Thyroid gland (tissue), 4 donors: ENCODE measurements at regions not wholly inside any gene's neighbourhood (a gene's known extent, or its start where the extent isn't known, plus 50 kb on each side); places are given as distances from the start of the nearest gene placed in this dataset.
A peak's percentile ranks its signal among the peaks of the same experiment; 100 is the strongest.

Experiments used
- DNase-seq, 2 donors: peaks; one replicate each; pipeline ENCODE4 v3.0.0-alpha.2; 2019
- H3K27ac ChIP-seq, 3 donors: fragments of 200-600 bp; sonication (generic); 1 replicate in 2 of 3; 2 replicates in 1 of 3; pipeline ENCODE4 v1.5.1; 2016 to 2019; ENCODE audit warnings: mild to moderate bottlenecking in 1 of 3, moderate library complexity in 1 of 3
- H3K27me3 ChIP-seq: fragments of 200-600 bp; sonication (generic); one replicate; pipeline ENCODE4 v1.5.1; 2019
- H3K36me3 ChIP-seq, 2 donors: fragments of 200-600 bp; sonication (generic); one replicate each; pipeline ENCODE4 v1.5.1; 2016 to 2019
- H3K4me1 ChIP-seq, 2 donors: fragments of 200-600 bp; sonication (generic); one replicate each; pipeline ENCODE4 v1.5.1; 2017 to 2019
- H3K4me3 ChIP-seq, 3 donors: fragments of 200-600 bp; sonication (generic); replicated peaks in 1 of 3; 1 replicate in 2 of 3; 2 replicates in 1 of 3; pipeline ENCODE4 v1.5.1; 2016; ENCODE audit warnings: mild to moderate bottlenecking in 1 of 3
- H3K9me3 ChIP-seq: fragments of 200-600 bp; sonication (generic); one replicate; pipeline ENCODE4 v1.5.1; 2017
- POLR2A ChIP-seq, 2 donors: fragments of 450-650 bp; IDR thresholded peaks; one replicate each; pipeline ENCODE4 v1.6.1; 2017; ENCODE audit warnings: antibody characterized with exemption in 2 of 2, mild to moderate bottlenecking in 2 of 2, moderate library complexity in 1 of 2
- WGBS, 2 donors: methylation state at CpG; one replicate each; pipeline ENCODE4 v1.1.5; 2017; 5-methylcytosine and 5-hydroxymethylcytosine counted together
- intact Hi-C: fragments of 100-400 bp; cut with DNase I; formaldehyde crosslinking; loops from one replicate; pipeline ENCODE4 v1.15.1; 2023
- TF ChIP-seq, protein P1 (sequence below), 6 experiments: fragments of 200-600 bp in 3 of 6; fragments of 450-650 bp in 3 of 6; sonication (generic) in 3 of 6; IDR thresholded peaks; one replicate each; pipeline ENCODE4 v1.5.1; 2016 to 2019; ENCODE audit warnings: antibody characterized with exemption in 6 of 6, mild to moderate bottlenecking in 2 of 6, inconsistent platforms in 1 of 6, moderate library complexity in 1 of 6

DNA sequence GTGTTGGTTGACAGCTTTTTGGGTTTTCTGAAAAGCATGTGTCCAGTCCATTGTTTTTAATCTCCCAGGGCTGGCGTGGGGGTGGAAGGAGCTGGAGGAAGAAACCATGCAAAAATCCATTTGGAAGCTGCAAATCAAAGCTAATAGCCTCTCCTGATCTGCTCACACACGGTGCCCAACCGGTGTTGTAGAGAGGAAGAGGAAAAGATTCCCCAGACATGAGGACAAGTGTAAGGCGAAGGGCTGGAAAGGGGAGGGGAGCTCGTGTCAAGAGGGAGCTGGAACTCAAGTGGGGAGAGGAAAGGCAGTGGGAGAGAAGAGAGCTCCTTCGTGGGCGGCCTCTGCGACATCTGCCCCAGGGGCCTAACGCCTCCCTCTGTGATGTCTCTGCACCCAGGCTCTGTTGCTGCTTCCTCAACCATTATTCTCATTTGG lies 112.3 kb upstream of the IRF2BP2 start:
- no peaks in the 10 kb centered on the region for H3K9me3 ChIP-seq
- peak; percentile 25 to 32 for DNase-seq
- intact Hi-C loops = loop anchor here (5.0 to 10.0 kb wide), 2 partner anchors 115 to 263 kb away; no protein-coding TSS in a partner anchor
- 15 to 24% methylated on average over 9 of the region's 9 CpGs for WGBS, 2 donors
- H3K4me1 ChIP-seq = peaks cover 93 to 96% of the 10 kb centered on the region in 2 donors
- peak overlapping the region; percentile 97 to 100 (median 99) for H3K27ac ChIP-seq
- TF ChIP-seq, protein P1, sequence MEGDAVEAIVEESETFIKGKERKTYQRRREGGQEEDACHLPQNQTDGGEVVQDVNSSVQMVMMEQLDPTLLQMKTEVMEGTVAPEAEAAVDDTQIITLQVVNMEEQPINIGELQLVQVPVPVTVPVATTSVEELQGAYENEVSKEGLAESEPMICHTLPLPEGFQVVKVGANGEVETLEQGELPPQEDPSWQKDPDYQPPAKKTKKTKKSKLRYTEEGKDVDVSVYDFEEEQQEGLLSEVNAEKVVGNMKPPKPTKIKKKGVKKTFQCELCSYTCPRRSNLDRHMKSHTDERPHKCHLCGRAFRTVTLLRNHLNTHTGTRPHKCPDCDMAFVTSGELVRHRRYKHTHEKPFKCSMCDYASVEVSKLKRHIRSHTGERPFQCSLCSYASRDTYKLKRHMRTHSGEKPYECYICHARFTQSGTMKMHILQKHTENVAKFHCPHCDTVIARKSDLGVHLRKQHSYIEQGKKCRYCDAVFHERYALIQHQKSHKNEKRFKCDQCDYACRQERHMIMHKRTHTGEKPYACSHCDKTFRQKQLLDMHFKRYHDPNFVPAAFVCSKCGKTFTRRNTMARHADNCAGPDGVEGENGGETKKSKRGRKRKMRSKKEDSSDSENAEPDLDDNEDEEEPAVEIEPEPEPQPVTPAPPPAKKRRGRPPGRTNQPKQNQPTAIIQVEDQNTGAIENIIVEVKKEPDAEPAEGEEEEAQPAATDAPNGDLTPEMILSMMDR (IDR thresholded peaks at IDR 0.05) = no peak
- no peak for TF ChIP-seq POLR2A (IDR thresholded peaks at IDR 0.05)
- H3K36me3 ChIP-seq = no peaks in the 10 kb centered on the region
- no peak overlapping the region for H3K4me3 ChIP-seq
- no peaks in the 10 kb centered on the region for H3K27me3 ChIP-seq

DNA sequence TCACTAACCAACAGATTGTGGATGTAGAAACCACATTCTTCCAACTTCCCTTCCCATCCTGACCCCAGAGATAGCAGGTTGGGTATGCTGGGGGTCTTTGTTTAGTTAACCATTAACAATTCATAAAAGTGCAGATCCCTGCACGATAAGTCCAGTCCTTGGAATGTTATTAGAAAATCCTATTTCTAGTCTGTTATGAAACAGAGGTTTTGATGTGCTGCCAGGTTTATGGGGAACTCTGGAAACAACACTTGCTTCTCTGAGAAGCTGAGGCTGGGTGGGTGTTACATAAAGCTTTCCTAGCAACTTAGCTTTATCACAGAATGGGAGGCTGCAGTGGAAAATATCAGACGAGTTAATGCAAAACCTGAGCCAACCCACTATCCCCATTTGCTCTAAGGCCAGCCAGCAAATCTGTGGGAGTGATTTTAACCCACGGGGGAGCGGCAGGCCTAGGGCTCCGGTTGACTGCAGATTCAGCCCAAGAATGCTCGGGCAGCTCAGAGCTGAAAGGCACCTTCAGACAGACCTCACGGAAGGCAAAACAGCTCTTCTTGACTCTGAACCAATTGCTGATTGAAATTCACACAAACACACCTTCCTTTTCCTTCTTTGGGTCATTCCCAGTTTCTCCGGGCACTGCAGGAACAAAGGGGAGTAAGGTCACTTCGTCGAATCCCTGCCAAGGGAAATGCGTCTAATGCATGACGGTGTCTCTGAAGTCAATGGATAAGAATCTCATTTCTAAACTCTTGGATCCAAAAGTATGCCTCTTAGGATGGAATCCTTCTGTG lies 111.7 kb upstream of the IRF2BP2 start:
- no peaks in the 10 kb centered on the region for H3K27me3 ChIP-seq
- no peaks in the 10 kb centered on the region for H3K36me3 ChIP-seq
- peak; percentile 83 to 87 for DNase-seq
- peak overlapping the region; percentile 97 to 100 (median 99) for H3K27ac ChIP-seq
- H3K4me3 ChIP-seq = no peak overlapping the region
- intact Hi-C loops = loop anchor here (5.0 to 10.0 kb wide), 2 partner anchors 114 to 263 kb away; no protein-coding TSS in a partner anchor
- WGBS, 2 donors = 8% methylated on average over 12 of the region's 12 CpGs
- H3K9me3 ChIP-seq = no peaks in the 10 kb centered on the region
- TF ChIP-seq, protein P1 (IDR thresholded peaks at IDR 0.05) = no peak
- peak; percentile 36 to 79 for TF ChIP-seq POLR2A (IDR thresholded peaks at IDR 0.05)
- H3K4me1 ChIP-seq = peaks cover 91 to 96% of the 10 kb centered on the region in 2 donors

DNA sequence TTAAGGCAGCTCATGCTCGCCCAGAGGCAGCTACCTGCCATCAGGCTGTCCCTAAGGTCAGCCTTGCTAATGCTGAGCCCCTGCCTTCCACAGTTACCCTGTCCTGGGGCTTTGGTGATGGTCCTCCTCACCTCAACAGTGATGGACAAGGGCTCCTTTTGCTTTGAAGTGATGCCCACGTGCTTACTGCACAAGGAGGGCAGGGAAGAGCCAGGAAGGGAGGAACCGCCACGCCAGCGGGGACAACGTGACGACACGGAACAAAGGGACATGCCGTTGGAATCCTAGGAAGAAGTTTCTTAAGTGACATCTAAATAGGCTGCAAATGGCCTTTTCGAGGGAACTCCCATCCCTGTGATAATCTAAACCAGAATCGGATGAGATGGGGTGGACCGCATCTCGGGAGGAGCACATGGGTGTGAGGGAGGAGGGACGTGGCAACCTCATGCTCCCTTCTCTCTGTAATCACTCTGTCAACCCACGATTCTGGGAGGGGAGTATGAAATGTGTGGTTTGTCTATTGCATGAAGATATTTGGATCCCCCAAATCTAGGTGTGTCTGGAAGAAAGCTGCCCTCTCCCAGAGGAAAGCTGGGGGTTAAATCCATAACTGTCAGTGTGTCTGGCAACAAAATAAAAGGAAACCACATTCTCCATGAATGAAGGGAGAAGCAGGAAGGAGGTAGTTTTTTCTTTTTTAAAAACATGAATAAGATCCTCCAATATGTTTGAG lies 110.9 kb upstream of the IRF2BP2 start:
- H3K9me3 ChIP-seq = no peaks in the 10 kb centered on the region
- intact Hi-C loops = loop anchor here (5.0 to 10.0 kb wide), 2 partner anchors 114 to 264 kb away; no protein-coding TSS in a partner anchor
- 69 to 76% methylated on average over 15 of the region's 15 CpGs for WGBS, 2 donors
- no peaks in the 10 kb centered on the region for H3K27me3 ChIP-seq
- H3K4me1 ChIP-seq = peaks cover 91 to 96% of the 10 kb centered on the region in 2 donors
- H3K36me3 ChIP-seq = no peaks in the 10 kb centered on the region
- TF ChIP-seq, protein P1 (IDR thresholded peaks at IDR 0.05) = no peak
- TF ChIP-seq POLR2A (IDR thresholded peaks at IDR 0.05) = no peak
- H3K27ac ChIP-seq = peak overlapping the region; percentile 97 to 100 (median 99)
- no peak overlapping the region for H3K4me3 ChIP-seq
- DNase-seq = no peak

DNA sequence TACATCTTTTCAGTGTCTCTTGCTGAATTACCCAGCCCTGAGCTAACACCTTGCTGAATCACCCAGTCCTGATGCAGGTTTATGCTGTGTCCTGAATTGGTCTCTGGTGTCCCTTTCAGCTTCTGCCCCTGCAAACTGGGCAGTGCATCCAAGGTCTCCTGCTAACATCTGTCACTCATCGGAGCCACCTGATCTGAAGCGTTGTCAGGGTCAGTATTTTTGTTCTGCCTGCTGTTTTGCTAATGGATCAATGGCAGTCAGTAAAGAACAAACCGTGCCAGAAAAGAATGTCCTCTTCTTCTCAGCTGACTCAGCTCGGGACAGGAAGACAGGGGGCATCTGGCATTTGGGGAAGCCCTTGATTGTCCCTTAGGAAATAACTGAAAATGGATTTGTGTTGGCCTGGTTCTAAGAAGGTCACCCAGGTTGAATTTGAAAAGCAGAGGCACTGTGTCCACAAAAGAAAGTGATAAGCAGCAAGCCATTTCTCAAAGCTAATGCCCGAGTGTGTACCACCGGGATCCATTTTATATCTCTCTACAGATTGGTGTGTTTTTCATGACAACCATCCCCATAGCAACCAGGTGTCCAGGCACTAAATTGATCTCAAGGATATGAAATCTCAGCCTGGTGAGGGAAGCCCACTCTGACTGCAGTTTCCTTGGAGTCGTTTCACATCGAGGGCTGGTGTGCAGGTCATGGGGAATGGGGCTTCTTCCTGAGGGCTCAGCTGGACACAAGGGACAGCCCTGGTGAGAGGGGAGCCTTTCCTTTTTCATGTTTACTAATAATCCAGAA lies 109.7 kb upstream of the IRF2BP2 start:
- H3K4me1 ChIP-seq = peaks cover 84 to 88% of the 10 kb centered on the region in 2 donors

More for the DNA sequence above, 109.7 kb upstream of the IRF2BP2 start:
- Histone ChIP-seq H3K36me3 (no peaks in the 10 kb centered on the region), H3K27ac (peak overlapping the region; percentile 97 to 100 (median 99)), H3K9me3 (no peaks in the 10 kb centered on the region), H3K27me3 (no peaks in the 10 kb centered on the region), H3K4me3 (no peak overlapping the region)
- WGBS, 2 donors = 59 to 67% methylated on average over 8 of the region's 8 CpGs
- intact Hi-C loops = loop anchor here (5.0 to 10.0 kb wide), 4 partner anchors 112 to 355 kb away; no protein-coding TSS in a partner anchor
- TF ChIP-seq, protein P1 (IDR thresholded peaks at IDR 0.05) = no peak
- no peak for TF ChIP-seq POLR2A (IDR thresholded peaks at IDR 0.05)
- no peak for DNase-seq
